Stomach (tissue), 8 donors: ENCODE measurements at regions not wholly inside any gene's neighbourhood (a gene's known extent, or its start where the extent isn't known, plus 50 kb on each side); places are given as distances from the start of the nearest gene placed in this dataset.

Source experiments
- DNase-seq, 2 donors: peaks; one replicate each; pipeline versions ENCODE4 v3.0.0 to v3.0.0-alpha.2; 2013 to 2019
- H3K27ac ChIP-seq, 5 donors: fragments of 200-600 bp in 4 of 5; sonication (generic) in 4 of 5; one replicate each; pipeline ENCODE4 v1.5.1; 2013 to 2019; ENCODE audit warnings: mild to moderate bottlenecking in 1 of 5, moderate library complexity in 1 of 5
- H3K27me3 ChIP-seq, 3 donors: fragments of 200-600 bp; sonication (generic); one replicate each; pipeline ENCODE4 v1.5.1; 2017 to 2019; ENCODE audit warnings: mixed run types in 1 of 3
- H3K36me3 ChIP-seq, 4 donors: fragments of 200-600 bp; sonication (generic); 1 replicate in 3 of 4; 2 replicates in 1 of 4; pipeline ENCODE4 v1.5.1; 2016 to 2019
- H3K4me1 ChIP-seq, 4 donors: fragments of 200-600 bp; sonication (generic); one replicate each; pipeline ENCODE4 v1.5.1; 2016 to 2019
- H3K4me3 ChIP-seq, 4 donors: fragments of 200-600 bp; sonication (generic) in 3 of 4; one replicate each; pipeline ENCODE4 v1.5.1; 2016 to 2019; ENCODE audit warnings: mild to moderate bottlenecking in 1 of 4
- H3K9me3 ChIP-seq, 4 donors: fragments of 200-600 bp; sonication (generic); one replicate each; pipeline ENCODE4 v1.5.1; 2016 to 2019
- CTCF ChIP-seq, 7 experiments: fragments of 450-650 bp in 4 of 7; fragments of 200-600 bp in 3 of 7; sonication (generic) in 3 of 7; IDR thresholded peaks; one replicate each; pipeline ENCODE4 v1.5.1; 2016 to 2019; ENCODE audit warnings: antibody characterized with exemption in 7 of 7, control low read depth in 2 of 7, mild to moderate bottlenecking in 1 of 7
- EP300 ChIP-seq: sonication (generic); formaldehyde crosslinking; IDR thresholded peaks from one replicate; pipeline ENCODE4 v1.6.1; 2017; ENCODE audit warnings: antibody characterized with exemption
- POLR2A ChIP-seq, 4 donors: fragments of 450-650 bp; IDR thresholded peaks; one replicate each; pipeline ENCODE4 v1.6.1; 2016; ENCODE audit warnings: antibody characterized with exemption in 4 of 4, control low read depth in 2 of 4, mild to moderate bottlenecking in 1 of 4, moderate library complexity in 1 of 4
- POLR2AphosphoS5 ChIP-seq, 3 donors: sonication (generic); formaldehyde crosslinking; IDR thresholded peaks; one replicate each; pipeline ENCODE4 v1.6.1; 2016; ENCODE audit warnings: antibody characterized with exemption in 3 of 3
- WGBS, 5 donors: extraction: QIAGEN DNeasy Blood & Tissue Kit in 3 of 5; methylation state at CpG; one replicate each; pipeline versions ENCODE4 v1.1.5 to v1.1.7; 2013 to 2018; 5-methylcytosine and 5-hydroxymethylcytosine counted together
- intact Hi-C: fragments of 100-400 bp; cut with DNase I; formaldehyde crosslinking; loops from one replicate; pipeline ENCODE4 v1.15.1; 2023; ENCODE audit warnings: low total_unique reads
- donor health status: healthy with polysubstance abuse.
- donor health status: Bipolar disorder and iron deficiency.
- donor health status: healthy.

- Histone ChIP-seq H3K4me1 (no peaks in the 10 kb centered on the region), H3K27me3 (peaks cover 0 to 9% (median 0%) of the 10 kb centered on the region in 3 donors), H3K4me3 (no peak overlapping the region), H3K36me3 (no peaks in the 10 kb centered on the region), H3K27ac (no peak overlapping the region), H3K9me3 (no peaks in the 10 kb centered on the region)
- WGBS, 5 donors, result 46 to 69% (median 59%) methylated on average over 4 of the region's 4 CpGs
- no peak for TF ChIP-seq POLR2AphosphoS5 (IDR thresholded peaks at IDR 0.05)
- TF ChIP-seq CTCF (IDR thresholded peaks at IDR 0.05), result no peak
- TF ChIP-seq POLR2A (IDR thresholded peaks at IDR 0.05), result no peak
- TF ChIP-seq EP300, result no peak
- intact Hi-C loops, result no loop called here
- DNase-seq, result no peak
These were observed 88.9 kb upstream of the NDP start for GRCh38 chrX:44061968-44062614.

- TF ChIP-seq POLR2AphosphoS5 (IDR thresholded peaks at IDR 0.05), result no peak
- TF ChIP-seq CTCF (IDR thresholded peaks at IDR 0.05), result no peak
- TF ChIP-seq POLR2A (IDR thresholded peaks at IDR 0.05), result no peak
- TF ChIP-seq EP300, result no peak
- WGBS, 5 donors, result 44 to 92% (median 81%) methylated on average over 2 of the region's 2 CpGs
- H3K4me1 ChIP-seq, result no peaks in the 10 kb centered on the region
- H3K36me3 ChIP-seq, result no peaks in the 10 kb centered on the region
- intact Hi-C loops, result no loop called here
- no peak overlapping the region for H3K27ac ChIP-seq
- no peak for DNase-seq
- peaks cover 0 to 9% (median 0%) of the 10 kb centered on the region in 3 donors for H3K27me3 ChIP-seq
- H3K4me3 ChIP-seq, result no peak overlapping the region
- H3K9me3 ChIP-seq, result no peaks in the 10 kb centered on the region
These were observed 87.0 kb upstream of the NDP start for GRCh38 chrX:44060221-44060620.

GRCh38 chrX:44058339-44058738, 85.1 kb upstream of the NDP start:
- H3K27me3 ChIP-seq, result peaks cover 0 to 5% (median 0%) of the 10 kb centered on the region in 3 donors
- H3K9me3 ChIP-seq, result no peaks in the 10 kb centered on the region
- no peak overlapping the region for H3K4me3 ChIP-seq
- H3K36me3 ChIP-seq, result no peaks in the 10 kb centered on the region
- 77 to 94% (median 86%) methylated on average over 4 of the region's 4 CpGs for WGBS, 5 donors
- no peaks in the 10 kb centered on the region for H3K4me1 ChIP-seq
- DNase-seq, result no peak
- TF ChIP-seq CTCF (IDR thresholded peaks at IDR 0.05) (no peak), EP300 (no peak), POLR2AphosphoS5 (IDR thresholded peaks at IDR 0.05) (no peak), POLR2A (IDR thresholded peaks at IDR 0.05) (no peak)
- H3K27ac ChIP-seq, result no peak overlapping the region
- intact Hi-C loops, result no loop called here

GRCh38 chrX:44055638-44056037, 82.4 kb upstream of the NDP start:
- no peak for DNase-seq
- no peak for TF ChIP-seq CTCF (IDR thresholded peaks at IDR 0.05)
- no peak for TF ChIP-seq EP300
- Histone ChIP-seq H3K4me3 (no peak overlapping the region), H3K27ac (no peak overlapping the region), H3K36me3 (no peaks in the 10 kb centered on the region), H3K27me3 (no peaks in the 10 kb centered on the region), H3K4me1 (no peaks in the 10 kb centered on the region), H3K9me3 (peaks cover 0 to 5% (median 0%) of the 10 kb centered on the region in 4 donors)
- 59 to 70% (median 62%) methylated on average over 4 of the region's 4 CpGs for WGBS, 5 donors
- intact Hi-C loops, result no loop called here
